DND-41 (cell line): ENCODE measurements at regions not wholly inside any gene's neighbourhood (a gene's known extent, or its start where the extent isn't known, plus 50 kb on each side); places are given as distances from the start of the nearest gene placed in this dataset.

ENCODE experiments used
- ATAC-seq: fragments of 200-7000 bp; cut with Tn5 transposase; 3 replicates; pipeline ENCODE4 v1.9.1; 2021; ENCODE audit warnings: low read depth; ENCODE audit not compliant: insufficient read depth
- DNase-seq: peaks from one replicate; pipeline ENCODE4 v3.0.0-alpha.2; 2020
- H2AFZ ChIP-seq: 2 replicates; pipeline ENCODE4 v1.6.0; 2012; ENCODE audit warnings: low read depth, low read length
- H3K27ac ChIP-seq: 2 replicates; pipeline ENCODE4 v1.5.1; 2012; ENCODE audit warnings: low read length, inconsistent platforms
- H3K27me3 ChIP-seq: fragments of 200-600 bp; sonication (generic); 2 replicates; pipeline ENCODE4 v1.6.0; 2012; ENCODE audit warnings: low read length, mild to moderate bottlenecking, inconsistent platforms; ENCODE audit not compliant: insufficient read depth, poor library complexity
- H3K36me3 ChIP-seq: 2 replicates; pipeline ENCODE4 v1.5.1; 2012; ENCODE audit warnings: low read length, inconsistent platforms; ENCODE audit not compliant: insufficient read depth
- H3K4me1 ChIP-seq: 2 replicates; pipeline ENCODE4 v1.5.1; 2012; ENCODE audit warnings: mild to moderate bottlenecking, low read length; ENCODE audit not compliant: insufficient read depth
- H3K4me2 ChIP-seq: 2 replicates; pipeline ENCODE4 v1.6.0; 2012; ENCODE audit warnings: mild to moderate bottlenecking, moderate library complexity, low read length, inconsistent platforms; ENCODE audit not compliant: insufficient read depth
- H3K4me3 ChIP-seq, 2 experiments: fragments of 200-600 bp in 1 of 2; shearing (Covaris generic) in 1 of 2; 2 replicates each; pipeline ENCODE4 v1.5.1; 2012 to 2016; ENCODE audit warnings: inconsistent platforms in 2 of 2, low read length in 2 of 2, mild to moderate bottlenecking in 2 of 2, low read depth in 1 of 2, moderate library complexity in 1 of 2
- H3K79me2 ChIP-seq: 2 replicates; pipeline ENCODE4 v1.6.0; 2012; ENCODE audit warnings: low read length, inconsistent platforms; ENCODE audit not compliant: insufficient read depth
- H3K9ac ChIP-seq: 2 replicates; pipeline ENCODE4 v1.6.0; 2012; ENCODE audit warnings: low read depth, mild to moderate bottlenecking, inconsistent platforms, low read length, moderate library complexity
- H3K9me3 ChIP-seq: 2 replicates; pipeline ENCODE4 v1.5.1; 2012; ENCODE audit warnings: low read length, moderate library complexity, mild to moderate bottlenecking, inconsistent platforms; ENCODE audit not compliant: insufficient read depth, severe bottlenecking
- H4K20me1 ChIP-seq: 2 replicates; pipeline ENCODE4 v1.6.0; 2012; ENCODE audit warnings: low read length; ENCODE audit not compliant: insufficient read depth
- EZH2 ChIP-seq: IDR thresholded peaks from 3 replicates; pipeline ENCODE4 v1.6.1; 2012; ENCODE audit warnings: borderline replicate concordance, low read depth, mild to moderate bottlenecking, moderate library complexity, low read length, inconsistent platforms; ENCODE audit not compliant: severe bottlenecking
- TF ChIP-seq, protein P1 (sequence below): IDR thresholded peaks from 2 replicates; pipeline ENCODE4 v1.5.1; 2012; ENCODE audit warnings: borderline replicate concordance, low read length, moderate library complexity, mild to moderate bottlenecking; ENCODE audit not compliant: poor library complexity, severe bottlenecking; ENCODE audit errors: extremely low read depth

DNA sequence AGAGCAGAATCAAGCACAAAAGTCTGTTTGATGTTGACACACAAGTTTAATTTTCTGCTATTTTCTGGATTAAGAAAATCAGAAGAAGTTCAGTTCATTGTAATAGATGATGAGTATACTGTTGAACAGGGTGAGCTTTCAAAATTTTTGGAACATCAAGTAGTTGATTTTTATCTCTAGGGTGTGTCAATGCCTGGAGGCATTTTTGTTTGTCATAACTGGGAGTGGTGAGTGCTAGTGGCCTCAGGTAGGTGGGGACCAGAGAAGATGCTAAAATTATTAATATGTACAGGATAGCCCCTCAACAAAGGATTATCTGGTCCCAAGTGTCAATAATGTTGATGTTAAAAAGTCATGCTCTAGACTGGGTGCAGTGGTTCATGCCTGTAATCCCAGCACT is 279.7 kb upstream of the GNPDA2 start:
- H3K9me3 ChIP-seq, result no peaks in the 10 kb centered on the region
- H3K4me3 ChIP-seq, result no peak overlapping the region
- no peak for ATAC-seq
- no peaks in the 10 kb centered on the region for H4K20me1 ChIP-seq
- H3K27ac ChIP-seq, result no peak overlapping the region
- no peaks in the 10 kb centered on the region for H3K36me3 ChIP-seq
- H3K9ac ChIP-seq, result no peak overlapping the region
- TF ChIP-seq, protein P1, sequence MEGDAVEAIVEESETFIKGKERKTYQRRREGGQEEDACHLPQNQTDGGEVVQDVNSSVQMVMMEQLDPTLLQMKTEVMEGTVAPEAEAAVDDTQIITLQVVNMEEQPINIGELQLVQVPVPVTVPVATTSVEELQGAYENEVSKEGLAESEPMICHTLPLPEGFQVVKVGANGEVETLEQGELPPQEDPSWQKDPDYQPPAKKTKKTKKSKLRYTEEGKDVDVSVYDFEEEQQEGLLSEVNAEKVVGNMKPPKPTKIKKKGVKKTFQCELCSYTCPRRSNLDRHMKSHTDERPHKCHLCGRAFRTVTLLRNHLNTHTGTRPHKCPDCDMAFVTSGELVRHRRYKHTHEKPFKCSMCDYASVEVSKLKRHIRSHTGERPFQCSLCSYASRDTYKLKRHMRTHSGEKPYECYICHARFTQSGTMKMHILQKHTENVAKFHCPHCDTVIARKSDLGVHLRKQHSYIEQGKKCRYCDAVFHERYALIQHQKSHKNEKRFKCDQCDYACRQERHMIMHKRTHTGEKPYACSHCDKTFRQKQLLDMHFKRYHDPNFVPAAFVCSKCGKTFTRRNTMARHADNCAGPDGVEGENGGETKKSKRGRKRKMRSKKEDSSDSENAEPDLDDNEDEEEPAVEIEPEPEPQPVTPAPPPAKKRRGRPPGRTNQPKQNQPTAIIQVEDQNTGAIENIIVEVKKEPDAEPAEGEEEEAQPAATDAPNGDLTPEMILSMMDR, result no peak
- no peak for TF ChIP-seq EZH2
- no peaks in the 10 kb centered on the region for H3K27me3 ChIP-seq
- no peak for DNase-seq
- no peak overlapping the region for H2AFZ ChIP-seq
- no peak overlapping the region for H3K4me2 ChIP-seq
- no peaks in the 10 kb centered on the region for H3K4me1 ChIP-seq
- no peaks in the 10 kb centered on the region for H3K79me2 ChIP-seq

DNA sequence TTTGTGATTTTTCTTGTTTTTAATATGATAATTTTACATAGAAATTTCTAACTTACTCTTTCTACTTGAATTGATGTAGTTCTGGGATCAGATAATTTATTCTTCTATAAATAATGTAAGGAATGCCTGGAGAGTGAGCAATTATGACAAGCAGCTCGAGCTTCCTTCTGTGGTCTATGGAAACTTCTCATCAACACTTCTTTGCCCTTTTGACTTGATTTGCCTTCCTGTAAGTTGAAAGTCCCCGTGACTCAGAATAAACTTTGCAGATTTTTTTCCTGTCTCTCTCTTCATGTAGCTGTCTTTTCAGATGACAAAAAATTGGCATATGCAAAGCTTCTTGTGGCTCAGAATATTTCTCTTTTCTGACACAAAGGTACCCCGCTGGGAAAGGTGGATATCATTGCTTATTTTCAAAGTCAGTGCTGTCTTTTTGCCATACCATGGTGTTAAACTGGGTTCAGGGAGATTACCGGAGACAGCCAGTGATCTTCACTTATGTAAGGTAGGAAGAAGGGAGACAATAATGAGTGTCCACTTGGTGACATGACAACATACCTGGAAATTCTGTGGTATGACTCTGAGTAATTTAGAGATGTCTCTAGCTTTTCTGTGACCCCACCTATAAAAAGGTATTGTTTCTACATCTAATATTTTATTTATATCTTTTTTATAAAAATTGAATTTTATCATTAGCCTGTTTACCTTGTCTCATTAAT is 278.6 kb upstream of the GNPDA2 start:
- Histone ChIP-seq H4K20me1 (no peaks in the 10 kb centered on the region), H3K27ac (no peak overlapping the region), H3K79me2 (no peaks in the 10 kb centered on the region), H2AFZ (no peak overlapping the region), H3K4me2 (no peak overlapping the region), H3K9ac (no peak overlapping the region), H3K27me3 (no peaks in the 10 kb centered on the region), H3K4me1 (no peaks in the 10 kb centered on the region), H3K36me3 (no peaks in the 10 kb centered on the region), H3K9me3 (no peaks in the 10 kb centered on the region), H3K4me3 (no peak overlapping the region)
- DNase-seq (no peak), ATAC-seq (no peak)
- TF ChIP-seq, protein P1, result no peak
- no peak for TF ChIP-seq EZH2

DNA sequence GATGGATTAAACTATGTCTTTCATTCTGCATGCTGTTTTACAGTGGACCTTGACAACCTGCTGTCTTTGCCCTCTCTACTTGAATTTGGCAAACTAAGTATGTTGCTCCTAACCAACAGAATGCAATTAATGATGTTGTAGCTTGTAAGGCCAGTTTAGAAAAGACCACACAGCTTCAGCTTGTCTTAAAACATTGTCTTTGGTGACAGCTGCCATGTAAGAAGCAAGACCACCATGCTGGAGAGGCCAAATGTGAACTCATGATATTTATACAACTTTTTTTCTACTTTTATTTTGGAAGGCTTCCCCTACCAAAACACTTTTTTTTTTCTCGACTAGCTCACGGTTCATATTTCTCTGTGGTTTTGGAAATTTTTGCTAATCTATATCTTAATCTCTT is 278.0 kb upstream of the GNPDA2 start:
- Histone ChIP-seq H4K20me1 (no peaks in the 10 kb centered on the region), H3K36me3 (no peaks in the 10 kb centered on the region), H3K79me2 (no peaks in the 10 kb centered on the region), H3K9me3 (no peaks in the 10 kb centered on the region), H3K27ac (no peak overlapping the region), H3K9ac (no peak overlapping the region), H3K27me3 (no peaks in the 10 kb centered on the region), H3K4me2 (no peak overlapping the region), H3K4me1 (no peaks in the 10 kb centered on the region), H3K4me3 (no peak overlapping the region), H2AFZ (no peak overlapping the region)
- no peak for ATAC-seq
- no peak for TF ChIP-seq EZH2
- TF ChIP-seq, protein P1, result no peak
- no peak for DNase-seq
